ENCODE measurements at regions not wholly inside any gene's neighbourhood (a gene's known extent, or its start where the extent isn't known, plus 50 kb on each side); places are given as distances from the start of the nearest gene placed in this dataset.

- no peak overlapping the region for H3K4me3 ChIP-seq
- no peak for DNase-seq (ENCODE audit: low spot score)
- no peak for TF ChIP-seq CTCF (IDR thresholded peaks at IDR 0.05)
- no peak overlapping the region for H3K27ac ChIP-seq
Measured at GRCh38 chrX:121823406-121823805, 776.0 kb downstream of the GLUD2 start.

GRCh38 chrX:121831601-121832000 is 784.2 kb downstream of the GLUD2 start:
- TF ChIP-seq CTCF (IDR thresholded peaks at IDR 0.05) = no peak
- no peak overlapping the region for H3K27ac ChIP-seq
- H3K4me3 ChIP-seq = no peak overlapping the region
- DNase-seq (ENCODE audit: low spot score) = no peak

GRCh38 chrX:121832446-121832845 is 785.0 kb downstream of the GLUD2 start:
- Histone ChIP-seq H3K27ac (no peak overlapping the region), H3K4me3 (no peak overlapping the region)
- no peak for DNase-seq (ENCODE audit: low spot score)
- no peak for TF ChIP-seq CTCF (IDR thresholded peaks at IDR 0.05)

- H3K27ac ChIP-seq = no peak overlapping the region
- DNase-seq (ENCODE audit: low spot score) = no peak
- no peak for TF ChIP-seq CTCF (IDR thresholded peaks at IDR 0.05)
- no peak overlapping the region for H3K4me3 ChIP-seq
Measured at GRCh38 chrX:121836000-121836399, 788.6 kb downstream of the GLUD2 start.

- Histone ChIP-seq H3K4me3 (no peak overlapping the region), H3K27ac (no peak overlapping the region)
- no peak for DNase-seq (ENCODE audit: low spot score)
- no peak for TF ChIP-seq CTCF (IDR thresholded peaks at IDR 0.05)
Measured at GRCh38 chrX:121851033-121851432, 803.6 kb downstream of the GLUD2 start.

GRCh38 chrX:121853762-121854613 is 806.6 kb downstream of the GLUD2 start:
- DNase-seq (ENCODE audit: low spot score) = no peak
- Histone ChIP-seq H3K4me3 (no peak overlapping the region), H3K27ac (no peak overlapping the region)
- no peak for TF ChIP-seq CTCF (IDR thresholded peaks at IDR 0.05)

GRCh38 chrX:121854614-121854911 is 807.2 kb downstream of the GLUD2 start:
- DNase-seq (ENCODE audit: low spot score) = no peak
- Histone ChIP-seq H3K4me3 (no peak overlapping the region), H3K27ac (no peak overlapping the region)
- no peak for TF ChIP-seq CTCF (IDR thresholded peaks at IDR 0.05)

Measured in coronary artery (tissue), 2 donors.